GM19023 (cell line): ENCODE measurements at regions not wholly inside any gene's neighbourhood (a gene's known extent, or its start where the extent isn't known, plus 50 kb on each side); places are given as distances from the start of the nearest gene placed in this dataset.

Experiments
- ATAC-seq: cut with Tn5 transposase; IDR thresholded peaks from one replicate; pipeline ENCODE4 v1.9.1; 2021; ENCODE audit warnings: mild to moderate bottlenecking, moderate library complexity; ENCODE audit not compliant: unreplicated experiment

DNA sequence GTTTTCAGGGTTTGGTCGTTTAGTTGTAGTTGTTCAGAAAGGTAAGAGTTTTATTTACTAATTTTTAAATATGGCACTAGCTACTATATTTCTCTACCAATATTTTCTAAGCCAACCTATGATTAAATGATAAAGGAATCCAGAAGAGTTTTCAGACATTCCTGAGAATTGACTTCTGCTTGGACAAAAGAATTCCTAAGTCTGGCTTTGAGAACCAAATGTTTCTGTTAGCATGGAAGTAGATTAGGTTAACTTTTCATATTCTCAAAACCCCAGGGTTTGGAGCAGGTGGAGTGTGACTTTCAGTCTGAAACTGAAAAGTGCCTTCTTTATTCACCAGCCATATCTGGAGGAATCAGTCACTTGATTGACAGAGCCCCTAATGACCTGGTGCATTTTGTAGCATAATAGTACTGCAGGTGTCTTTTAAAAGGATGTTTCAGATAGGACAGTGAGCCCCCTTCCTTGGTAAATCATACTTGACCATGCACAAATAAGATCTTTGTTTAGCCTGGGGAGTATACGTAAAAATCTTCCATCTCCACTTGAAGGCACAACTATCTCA, 457.0 kb upstream of the ZNF462 start:
- ATAC-seq, result no peak

DNA sequence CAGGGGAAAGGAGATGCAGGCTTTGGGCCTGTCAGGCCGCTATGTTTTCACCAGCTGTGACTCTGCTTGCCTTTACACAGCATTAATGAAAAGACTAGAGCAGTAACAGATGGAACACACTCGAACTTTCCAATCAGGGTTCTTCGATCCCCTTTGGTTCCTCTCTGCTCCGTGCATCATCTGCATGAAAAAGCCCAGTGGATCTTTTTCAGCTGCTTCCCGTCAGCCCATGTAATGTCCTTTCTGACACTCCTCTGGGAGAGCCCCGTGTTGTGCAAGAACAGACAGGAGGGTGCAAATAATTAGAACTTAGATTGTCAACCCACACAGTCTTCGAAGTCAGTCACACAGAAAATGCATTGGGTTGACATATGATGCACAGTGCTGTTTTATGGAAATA, 448.9 kb upstream of the ZNF462 start:
- no peak for ATAC-seq

DNA sequence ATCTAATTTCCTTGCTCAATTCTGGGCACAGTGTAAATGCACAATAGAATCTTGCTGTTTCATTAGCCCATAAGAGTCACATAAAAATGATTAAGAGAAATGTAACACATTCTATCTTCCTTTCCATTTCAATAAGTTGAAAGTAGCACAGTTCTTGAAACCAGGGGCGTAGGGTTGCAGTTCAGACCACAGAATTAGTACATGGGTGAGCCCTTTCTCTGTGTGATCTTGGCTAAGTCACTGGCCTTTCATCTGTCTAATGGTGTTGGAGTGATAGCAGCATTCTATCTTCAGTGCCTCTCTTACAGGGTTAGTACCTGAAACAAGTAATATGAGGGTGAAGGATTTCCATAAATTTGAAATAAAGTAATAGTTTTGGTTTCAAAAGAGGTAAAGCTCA, 445.3 kb upstream of the ZNF462 start:
- ATAC-seq, result no peak

DNA sequence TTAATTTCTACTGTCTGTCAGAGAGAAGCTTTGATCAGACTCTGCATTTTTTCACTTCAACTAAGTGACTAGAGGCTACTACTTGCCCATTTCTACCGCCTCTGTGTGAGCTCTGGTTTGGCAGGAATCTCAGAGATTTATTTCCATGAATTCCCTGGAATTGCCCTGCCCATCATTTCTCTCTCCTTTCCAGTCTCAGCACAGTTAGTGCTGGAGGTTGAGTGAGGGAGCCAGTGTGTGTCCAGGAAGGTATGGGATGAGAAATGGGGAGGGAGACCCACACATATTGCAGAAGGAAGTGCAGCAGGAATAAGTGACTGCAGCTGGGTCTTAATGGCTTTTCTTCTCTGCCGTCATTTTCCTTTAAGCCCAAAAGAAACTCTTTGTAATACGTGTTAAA, 443.1 kb upstream of the ZNF462 start:
- no peak for ATAC-seq

DNA sequence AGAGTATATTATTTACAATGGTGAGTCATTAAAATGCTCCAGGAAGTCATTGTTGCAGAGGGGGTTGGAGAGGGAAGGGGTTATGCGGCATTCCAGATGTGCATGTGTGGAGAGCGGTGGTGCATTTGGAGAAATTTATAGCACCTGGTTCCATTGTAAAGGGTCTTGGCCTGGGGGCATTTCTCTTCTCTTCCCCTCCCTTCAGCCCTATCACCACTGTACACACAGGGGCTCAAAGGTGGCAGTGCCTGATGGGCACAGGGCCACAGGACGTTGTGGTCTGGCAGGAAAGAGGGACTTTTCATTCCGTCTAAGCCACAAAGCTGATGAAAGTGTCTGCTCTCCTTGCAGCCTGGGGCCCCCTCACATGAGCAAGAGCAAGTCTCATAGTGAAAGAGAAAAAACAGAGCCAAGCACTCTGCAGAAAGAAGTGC, 442.4 kb upstream of the ZNF462 start:
- ATAC-seq, result peak; percentile 59

DNA sequence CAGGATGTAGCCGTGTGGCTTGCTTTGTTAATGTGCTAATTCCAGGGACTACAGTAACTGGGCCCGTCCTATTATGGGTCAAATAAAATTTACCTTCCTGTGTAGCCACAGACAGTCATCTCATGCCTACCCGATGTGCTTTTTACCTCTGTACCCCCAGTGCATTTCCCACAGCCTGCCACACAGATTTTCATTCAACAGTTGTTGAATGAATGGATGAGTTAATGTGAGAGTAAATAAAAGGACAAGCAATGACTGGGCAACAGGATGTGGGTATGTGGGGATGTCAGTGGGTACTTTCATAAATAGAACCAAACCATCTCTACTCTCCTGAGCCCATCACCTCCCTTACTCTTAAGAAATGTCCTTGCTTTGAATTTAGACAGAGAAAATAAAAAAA, 441.2 kb upstream of the ZNF462 start:
- ATAC-seq, result no peak

DNA sequence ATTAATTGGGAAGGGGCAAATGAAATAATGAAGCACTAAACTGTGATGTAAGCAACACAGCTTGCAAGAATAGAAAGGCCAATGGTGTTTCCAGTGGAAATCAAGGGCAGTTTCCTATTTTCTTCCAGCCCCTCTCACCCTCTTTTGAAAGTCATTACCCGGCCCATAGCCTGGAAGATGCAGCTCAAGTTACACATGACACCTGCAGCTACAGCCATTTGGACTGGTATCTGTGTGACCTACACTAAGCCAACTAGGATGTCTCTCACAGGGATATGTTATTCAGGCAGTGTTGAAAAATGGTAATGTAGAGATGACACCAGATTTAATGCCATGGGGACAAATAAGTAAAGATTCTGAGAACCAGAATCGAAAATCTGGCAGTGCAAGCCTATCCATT, 439.4 kb upstream of the ZNF462 start:
- ATAC-seq, result no peak

DNA sequence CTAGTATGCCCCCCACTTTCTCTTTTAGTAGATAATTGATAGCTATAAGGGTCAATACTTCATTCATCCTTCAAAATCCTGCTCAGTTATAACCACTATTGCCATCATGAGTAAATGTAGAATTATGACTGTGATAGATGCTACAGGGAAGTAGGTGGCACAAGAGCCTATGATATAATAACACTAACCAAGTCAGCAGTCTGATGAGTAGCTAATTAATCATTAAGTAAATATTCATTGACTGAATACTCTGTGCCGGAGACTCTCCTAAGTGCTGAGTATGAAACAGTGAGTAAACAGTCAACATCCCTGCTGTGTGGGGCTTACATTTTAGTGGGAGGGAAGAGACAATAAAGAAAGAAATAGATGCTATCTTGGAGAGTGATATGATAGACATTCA, 430.3 kb upstream of the ZNF462 start:
- ATAC-seq, result no peak

DNA sequence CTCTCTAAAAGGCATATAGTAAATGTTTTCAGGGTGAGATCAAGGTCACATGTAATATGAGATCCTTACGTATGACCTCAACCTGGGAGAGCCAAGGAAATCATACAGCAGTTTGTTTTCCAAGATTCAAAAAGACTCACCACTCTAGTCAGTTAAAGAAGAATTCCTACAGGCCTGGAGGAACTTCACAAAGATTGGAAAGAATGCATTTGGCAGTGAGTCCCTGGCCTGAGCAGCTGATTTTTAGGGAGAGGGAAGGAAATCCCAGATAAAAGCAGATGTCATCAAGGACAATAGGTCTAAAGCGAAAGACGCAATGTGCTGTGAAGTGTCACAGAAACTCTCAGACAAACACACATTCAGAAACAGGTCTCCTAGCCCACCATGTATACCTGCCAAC, 424.0 kb upstream of the ZNF462 start:
- no peak for ATAC-seq

DNA sequence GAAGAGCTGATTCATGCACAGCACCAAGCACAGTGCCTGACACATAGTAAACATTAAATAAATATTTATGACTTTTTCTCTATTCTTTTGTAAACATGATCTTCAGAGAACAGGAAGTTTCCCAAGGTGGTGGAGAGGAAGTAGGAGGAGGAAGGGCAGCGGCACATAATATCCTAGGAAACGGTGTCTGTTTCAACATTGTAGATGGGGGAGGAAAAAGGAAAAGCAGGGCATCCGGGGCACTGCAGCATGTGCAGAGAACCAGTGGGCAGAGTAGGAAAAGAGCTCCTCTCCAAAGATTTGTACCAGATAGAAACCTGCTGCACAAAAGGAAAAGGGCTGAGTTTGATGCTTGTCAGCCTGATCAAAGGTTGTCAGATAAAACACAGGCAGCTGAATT, 421.7 kb upstream of the ZNF462 start:
- ATAC-seq, result no peak

DNA sequence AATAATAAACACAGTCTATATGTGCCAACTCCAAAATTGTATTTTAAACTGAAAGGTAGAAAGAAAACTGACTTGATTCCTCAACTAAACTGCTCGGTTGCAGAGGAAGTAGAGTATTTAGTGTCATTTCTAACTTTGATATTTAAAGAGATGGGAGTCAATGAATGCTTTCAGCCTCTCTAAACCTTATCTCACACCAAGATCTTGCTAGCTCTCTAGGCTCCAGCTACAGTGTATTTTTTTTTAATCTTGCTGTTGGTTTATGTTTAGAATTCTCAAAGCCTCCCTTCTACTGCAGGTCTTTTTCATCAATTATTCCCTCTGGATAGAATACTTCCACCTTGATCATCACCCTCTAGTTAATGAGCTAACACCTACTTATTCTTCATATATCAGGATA, 419.4 kb upstream of the ZNF462 start:
- ATAC-seq, result no peak

DNA sequence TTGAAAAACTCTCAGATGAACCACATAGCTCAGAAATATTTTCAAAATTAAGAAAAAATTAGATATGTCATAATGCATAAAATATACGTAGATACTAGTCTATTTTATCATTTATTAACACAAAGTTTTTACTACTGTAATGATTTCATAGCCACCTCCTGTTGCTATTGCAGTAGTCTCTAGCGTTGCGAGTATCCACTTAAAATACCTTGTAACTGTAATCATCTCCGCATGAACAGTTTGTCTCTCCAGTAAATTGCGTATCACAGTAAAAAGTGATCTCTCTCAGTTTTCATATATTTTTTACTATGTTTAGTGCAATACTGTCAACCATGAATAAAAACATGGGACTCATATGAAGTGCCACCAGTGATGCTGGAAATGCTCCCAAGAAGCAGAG, 417.9 kb upstream of the ZNF462 start:
- ATAC-seq, result no peak

DNA sequence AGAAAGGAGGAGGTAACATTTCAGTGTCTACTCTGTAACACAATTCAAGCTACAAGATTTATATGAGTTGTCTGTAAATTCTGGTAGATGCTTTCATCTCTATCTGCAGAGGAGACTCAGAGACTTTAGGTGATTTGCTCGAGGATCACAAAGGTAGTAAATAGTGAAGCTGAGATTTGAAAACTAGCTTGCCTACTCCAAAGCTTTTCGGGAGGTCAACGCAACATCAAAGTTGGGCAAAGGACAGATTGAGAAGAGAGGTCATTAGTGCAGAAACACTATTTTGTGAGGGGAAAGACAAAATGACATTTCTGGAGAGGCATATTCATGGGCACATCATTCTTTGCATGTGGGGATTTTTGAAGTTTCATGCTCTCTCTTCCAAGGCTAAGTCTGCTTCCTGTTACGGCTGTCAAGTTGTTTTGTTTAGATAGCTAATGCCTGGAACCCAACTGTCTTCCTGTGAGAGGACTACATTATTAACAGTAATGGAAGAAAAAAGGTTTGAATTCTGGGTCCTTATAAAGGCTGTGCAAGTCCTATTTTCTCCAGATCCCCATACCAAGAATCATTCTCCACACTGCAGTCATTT, 413.5 kb upstream of the ZNF462 start:
- ATAC-seq, result no peak

DNA sequence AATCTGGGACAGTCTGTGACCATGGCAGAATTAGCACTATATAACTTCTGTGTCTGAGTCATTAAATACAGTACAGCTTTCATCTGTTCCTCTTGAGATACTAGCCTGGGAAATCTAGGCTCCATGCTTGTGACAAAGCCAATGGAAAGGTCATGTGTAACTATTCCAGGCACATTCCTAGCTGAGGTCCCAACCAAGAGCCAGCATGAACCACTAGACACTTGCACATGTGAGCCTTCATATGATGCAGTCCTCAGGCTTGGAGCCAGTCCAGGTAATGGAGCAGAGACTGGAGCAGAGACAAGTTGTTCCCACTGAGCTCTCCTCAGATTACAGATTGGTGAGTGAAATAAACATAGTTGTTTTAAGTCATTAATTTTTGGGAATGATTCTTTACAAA, 412.4 kb upstream of the ZNF462 start:
- no peak for ATAC-seq

DNA sequence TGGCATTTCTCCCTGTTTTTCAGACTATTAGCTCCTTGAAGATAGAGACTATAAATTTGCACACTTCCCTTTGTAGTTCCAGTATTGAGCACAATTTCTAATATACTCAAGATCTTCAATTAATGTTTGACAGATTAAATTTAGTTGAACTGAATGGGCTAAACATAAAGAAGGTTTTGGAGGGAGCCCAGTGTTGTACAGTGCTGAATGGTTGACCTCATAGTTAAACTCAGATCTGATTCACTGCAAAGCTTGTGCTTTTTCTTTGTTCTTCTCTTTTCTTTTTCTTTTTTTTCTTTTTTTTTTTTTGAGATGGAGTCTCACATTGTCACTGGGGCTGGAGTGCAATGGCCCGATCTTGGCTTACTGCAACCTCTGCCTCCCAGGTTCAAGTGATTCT, 411.7 kb upstream of the ZNF462 start:
- ATAC-seq, result no peak

DNA sequence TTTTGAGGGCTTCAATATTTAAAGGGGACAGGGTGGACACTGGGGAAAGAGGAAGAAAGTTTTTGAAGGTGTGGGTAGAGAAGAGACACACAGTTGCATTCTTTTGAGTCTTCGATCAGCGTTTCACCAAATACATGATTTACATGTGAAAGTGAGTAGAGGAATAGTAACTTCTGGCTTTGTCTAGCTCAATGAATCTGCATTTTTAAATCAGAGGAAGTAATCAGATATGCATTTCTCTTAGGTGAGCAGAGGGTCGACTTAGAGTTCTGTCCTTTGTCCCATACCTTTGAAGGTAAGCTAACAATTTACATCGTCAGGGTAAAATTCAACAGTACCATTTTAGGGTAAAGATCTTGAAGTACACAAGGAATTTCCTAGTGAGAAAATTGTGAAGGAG, 406.4 kb upstream of the ZNF462 start:
- ATAC-seq, result no peak

DNA sequence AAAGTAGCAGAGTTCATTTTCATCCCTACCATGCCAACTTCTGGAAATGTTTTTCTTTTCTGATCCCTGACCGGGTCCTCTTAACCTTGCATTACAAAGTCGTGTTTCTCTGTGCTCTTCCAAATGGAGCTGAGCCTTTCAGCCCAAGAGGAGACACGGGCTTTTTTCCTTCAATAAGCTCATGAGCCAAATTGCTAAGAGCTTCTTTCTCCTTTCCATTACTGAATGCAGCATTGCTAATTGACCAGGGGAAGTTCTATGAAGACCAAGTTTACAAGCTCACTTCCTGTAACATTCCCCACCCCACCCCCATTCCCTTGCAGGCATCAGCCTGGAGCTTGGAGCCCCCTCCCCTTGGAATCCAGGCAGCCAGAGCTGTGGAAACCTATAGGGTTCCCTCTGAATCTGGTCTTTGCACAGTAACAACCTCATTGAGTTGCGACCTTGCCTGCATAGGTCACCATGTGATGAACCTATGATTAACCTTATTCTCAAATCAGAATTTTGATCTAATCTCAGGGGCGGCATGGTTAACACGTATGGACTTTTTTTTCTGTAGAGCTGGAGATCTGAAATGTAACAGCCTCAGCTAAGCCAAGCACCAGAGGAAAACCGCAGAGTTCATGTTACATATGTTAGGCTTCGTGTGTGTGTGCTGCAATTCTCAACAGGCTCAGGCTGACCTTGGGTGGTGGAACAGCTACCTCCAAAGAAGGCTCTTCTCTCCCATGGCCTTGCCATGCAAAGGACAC, 395.7 kb upstream of the ZNF462 start:
- ATAC-seq, result no peak

DNA sequence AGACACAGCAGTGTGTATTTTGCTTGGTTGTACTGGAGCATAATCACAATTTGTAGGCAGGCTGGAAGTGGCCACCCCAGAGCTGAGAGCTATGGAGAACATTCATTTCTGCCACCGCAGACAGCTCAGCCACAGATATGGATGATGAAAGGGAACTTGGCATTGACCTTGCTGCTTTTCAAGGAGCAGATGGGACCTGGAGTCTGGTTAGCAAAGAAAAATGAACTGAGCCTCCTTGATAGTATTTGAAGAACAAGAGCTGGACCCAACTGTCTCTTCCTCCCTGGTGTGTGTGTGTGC, 395.2 kb upstream of the ZNF462 start:
- no peak for ATAC-seq

DNA sequence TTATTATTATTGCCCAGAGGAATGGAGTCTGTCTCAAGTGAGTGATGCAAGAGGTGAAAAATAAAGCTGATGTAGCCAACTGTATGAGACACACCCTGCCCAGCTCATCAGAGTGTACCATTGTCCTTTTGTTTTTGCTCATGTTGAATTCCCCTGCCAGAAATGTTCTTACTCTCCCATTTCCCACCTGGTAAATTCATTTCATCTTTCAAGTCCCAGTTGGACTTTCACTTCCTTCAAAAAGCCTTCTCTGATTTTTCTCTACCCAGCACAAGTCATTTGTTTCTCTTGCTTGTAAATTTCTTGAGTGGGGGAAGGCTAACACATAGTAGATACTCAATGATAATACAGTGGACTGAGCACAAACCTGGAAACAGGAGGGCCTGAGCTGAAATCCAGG, 394.5 kb upstream of the ZNF462 start:
- ATAC-seq, result peak; percentile 48

DNA sequence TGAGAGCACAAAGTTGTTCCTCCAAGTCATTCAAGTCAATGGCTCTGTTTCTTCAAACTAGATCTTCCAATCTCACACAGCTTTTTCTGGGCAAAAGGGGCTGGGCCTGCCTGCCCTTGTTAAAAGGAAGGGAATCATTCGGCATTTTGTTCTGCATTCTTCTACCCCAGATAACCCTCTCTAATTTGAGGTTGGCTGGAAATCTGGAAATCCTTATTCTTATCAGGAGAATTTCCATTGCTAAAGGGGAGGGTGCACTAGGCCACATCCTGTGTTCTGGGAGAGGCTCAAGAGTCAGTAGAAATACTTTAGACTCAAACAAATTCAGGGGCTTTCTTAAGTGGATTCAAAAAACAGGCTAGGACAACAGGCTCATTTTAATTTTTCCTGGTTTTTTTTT, 384.7 kb upstream of the ZNF462 start:
- ATAC-seq, result no peak

DNA sequence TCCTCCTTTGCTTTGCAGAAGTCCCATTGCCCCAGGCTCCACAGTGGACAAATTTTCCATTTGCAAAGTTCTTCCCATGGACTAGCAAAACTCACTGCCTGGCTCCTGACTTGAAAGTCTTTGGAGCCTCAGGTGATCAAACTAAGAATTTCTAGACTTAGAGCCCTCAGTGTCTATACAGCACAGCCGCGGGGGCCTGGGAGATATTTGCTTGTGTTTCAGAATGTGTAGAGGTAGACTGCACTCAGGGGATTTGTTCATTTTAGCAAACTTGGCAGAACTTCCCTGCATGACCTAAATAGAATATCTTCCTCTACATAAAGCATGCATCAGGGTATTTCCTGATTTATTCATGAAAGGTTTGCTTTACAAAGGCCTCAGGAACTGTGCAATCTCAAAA, 384.2 kb upstream of the ZNF462 start:
- ATAC-seq, result no peak

DNA sequence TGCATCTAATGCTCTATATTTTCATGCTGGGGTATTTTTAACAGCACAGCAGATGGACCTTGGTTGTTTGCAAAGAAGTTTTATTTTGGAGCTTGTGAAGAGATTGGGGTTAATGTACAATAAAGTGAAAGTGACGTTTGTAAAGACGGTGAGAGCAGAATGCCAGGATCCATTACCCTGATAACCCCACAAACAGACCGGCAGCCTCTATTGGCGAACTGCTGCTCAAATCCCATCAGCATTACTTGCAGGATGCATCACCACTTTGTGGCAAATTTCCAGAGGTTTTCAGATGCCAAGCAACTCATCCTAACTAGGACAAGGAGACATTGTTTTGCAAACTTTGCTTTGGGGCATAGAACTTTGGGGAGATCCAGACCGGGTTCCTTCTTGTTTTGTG, 383.3 kb upstream of the ZNF462 start:
- ATAC-seq, result no peak
